Hematopoietic multipotent progenitor cell treated with erythropoietin and hydrocortisone succinate and interleukin-3 and kit ligand, for 4 days (in vitro differentiated cells): ENCODE measurements at regions not wholly inside any gene's neighbourhood (a gene's known extent, or its start where the extent isn't known, plus 50 kb on each side); places are given as distances from the start of the nearest gene placed in this dataset.
A peak's percentile ranks its signal among the peaks of the same experiment; 100 is the strongest.

ENCODE experiments used
- DNase-seq: peaks from one replicate; pipeline ENCODE4 v3.0.0-alpha.2; 2015

DNA sequence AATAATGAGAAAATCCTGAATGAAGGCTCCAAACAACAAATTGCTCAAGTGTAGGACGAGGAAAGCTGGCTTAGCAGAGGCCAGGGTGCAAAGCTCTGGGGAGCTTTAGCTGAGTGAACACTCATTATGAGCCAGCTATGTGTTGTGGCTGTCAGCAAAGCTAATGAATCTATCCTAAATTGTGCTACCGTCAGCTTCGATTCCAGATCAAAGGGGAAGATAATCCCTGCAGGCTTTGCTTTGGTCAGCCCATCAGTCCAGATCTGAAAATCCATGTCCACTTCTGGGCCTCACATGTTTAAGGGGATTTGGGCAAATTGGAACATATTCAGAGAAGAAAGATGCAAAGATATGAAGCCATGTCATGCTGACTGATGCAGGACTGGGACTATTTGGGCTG, 180.9 kb upstream of the ZBED5 start:
- no peak for DNase-seq

DNA sequence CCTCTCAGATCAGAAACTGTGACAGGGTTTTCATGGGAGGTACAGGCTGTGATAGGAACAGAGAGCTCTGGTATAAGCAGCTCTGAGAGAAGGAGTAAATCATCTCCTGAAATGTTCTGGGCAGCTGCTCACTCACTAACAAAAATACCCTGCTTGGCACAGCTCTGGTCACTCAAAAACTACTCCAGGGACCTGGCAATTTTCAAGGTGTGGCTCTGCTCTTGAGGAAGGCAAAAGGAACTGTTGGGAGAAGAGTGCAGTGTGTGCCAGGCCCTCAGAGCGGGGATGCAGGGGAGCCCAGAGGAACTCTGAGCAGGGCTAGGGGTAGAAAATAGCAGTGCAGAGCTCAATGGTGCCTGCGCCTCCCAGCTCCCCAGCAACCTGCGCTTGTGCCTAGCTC, 180.5 kb upstream of the ZBED5 start:
- no peak for DNase-seq

DNA sequence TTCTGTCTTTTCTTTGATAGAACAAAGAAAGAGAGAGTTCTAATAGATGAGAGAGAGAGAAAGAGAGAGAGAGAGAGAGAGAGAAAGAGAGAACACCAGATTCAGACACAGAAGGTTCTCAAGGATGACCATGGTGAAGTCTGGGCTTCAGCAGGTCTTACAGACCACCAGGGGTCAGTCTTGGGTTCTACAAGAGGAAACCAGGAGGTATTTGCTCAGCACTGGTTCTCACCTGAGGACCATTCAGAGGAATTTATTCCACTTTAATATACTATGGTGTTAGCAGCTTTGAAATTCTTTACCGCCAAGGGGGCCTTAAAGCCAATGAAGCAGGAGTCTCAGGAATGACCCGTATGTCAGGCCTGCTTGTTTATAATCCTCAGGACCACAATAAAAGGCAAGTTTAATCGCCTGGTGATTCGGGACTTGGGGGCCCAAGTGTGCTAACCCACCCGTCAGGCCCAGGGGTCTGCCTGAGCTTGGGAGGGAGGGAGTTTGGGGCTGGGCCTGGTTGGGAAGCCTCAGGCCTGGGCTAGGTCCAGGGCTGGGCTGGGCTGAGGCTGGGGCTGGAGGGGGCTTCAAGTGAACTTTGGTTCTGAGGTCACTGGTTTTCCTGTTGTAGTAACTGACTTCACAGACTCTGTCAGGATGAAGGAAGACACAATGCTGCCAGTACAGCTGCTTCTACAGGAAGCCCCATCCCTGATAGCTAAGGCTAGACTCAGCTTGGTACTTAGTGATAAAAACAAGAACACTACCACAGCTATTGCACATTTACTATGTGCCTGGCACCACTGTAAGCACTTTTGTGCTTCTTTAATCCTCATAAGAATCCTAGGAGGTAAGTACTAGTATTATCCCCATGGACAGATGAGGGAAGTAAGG, 179.2 kb upstream of the ZBED5 start:
- peak; percentile 85 for DNase-seq

DNA sequence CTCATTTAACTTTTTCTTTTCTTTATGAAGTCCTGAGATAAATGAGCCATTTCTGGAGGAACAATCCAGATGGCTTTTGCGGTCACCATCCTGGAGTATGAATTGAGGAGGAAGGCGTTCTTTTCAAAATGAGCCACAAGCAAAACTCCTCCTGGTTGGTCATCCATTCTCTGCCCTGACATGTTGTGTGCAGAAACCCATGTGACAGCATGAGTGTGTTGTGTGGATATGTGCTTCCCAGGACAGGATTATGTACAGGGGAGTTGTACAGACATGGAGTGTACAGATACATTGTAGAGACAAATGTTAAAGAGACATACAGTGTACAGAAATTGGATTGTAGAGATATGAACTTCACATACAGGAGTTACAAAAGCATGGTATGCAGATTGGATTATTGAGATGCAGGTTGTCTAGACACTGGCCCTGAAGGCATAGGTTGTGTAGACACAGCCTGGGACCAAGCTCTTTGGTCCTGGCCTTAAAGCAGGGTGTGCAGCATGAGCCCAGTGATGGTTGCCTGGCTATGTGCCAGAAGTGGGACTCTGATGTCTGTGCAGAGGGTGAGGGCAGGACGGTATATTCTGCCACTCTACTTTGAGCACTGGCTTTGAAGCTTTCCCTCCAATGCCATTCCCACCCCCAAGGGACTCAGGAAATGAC, 178.5 kb upstream of the ZBED5 start:
- DNase-seq: no peak

DNA sequence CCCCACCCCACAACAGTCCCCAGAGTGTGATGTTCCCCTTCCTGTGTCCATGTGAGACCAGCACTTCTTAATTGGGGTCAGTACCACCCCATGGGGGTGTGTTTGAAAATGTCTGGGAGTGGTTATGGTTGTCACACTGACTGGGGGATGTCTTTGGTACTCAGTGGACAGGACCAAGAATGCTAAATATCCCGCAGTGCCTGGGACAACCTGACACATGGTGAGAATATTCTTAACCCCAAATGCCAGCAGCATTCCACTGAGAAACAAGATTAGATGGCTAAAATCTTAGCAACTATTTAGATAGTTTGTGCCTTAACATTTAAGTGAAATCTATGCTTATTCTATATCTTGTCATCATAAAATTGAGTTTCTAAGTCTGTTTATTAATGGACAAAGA, 177.5 kb upstream of the ZBED5 start:
- DNase-seq: no peak

DNA sequence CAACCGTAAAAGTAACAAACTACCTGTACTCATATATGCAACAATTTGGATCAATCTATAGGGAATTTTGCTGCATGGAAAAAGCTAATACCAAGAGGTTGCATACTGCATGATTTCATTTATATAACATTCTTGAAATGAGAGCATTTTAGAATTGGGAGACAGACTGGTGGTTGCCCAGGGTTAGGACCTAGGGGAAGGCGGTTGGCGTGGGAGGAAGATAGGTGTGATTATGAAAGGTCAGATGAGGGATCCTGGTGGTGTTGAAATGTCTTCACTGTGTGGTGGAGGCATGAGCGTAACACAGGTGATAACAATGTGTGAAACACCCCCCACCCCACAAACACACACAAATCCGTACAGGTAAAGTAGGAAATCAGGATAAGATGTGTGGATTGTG, 176.6 kb upstream of the ZBED5 start:
- DNase-seq: no peak

DNA sequence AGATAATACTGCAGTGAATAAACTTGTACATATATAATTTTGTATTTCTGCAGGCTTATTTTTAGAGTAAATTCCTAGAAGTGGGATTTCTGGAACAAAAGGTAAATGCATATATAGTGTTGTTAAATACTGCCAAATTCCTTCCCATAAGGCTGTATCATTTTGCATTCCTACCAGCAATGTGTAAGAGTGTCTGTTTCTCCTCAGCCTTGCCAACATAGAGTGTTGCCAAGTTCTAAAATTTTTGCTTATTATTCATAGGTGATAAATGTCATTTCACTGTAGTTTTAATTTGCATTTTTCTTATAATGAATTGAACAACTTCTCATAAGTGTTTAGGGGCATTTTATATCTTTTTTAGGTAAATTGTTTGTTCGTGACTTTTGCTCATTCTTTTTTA, 174.2 kb upstream of the ZBED5 start:
- no peak for DNase-seq

DNA sequence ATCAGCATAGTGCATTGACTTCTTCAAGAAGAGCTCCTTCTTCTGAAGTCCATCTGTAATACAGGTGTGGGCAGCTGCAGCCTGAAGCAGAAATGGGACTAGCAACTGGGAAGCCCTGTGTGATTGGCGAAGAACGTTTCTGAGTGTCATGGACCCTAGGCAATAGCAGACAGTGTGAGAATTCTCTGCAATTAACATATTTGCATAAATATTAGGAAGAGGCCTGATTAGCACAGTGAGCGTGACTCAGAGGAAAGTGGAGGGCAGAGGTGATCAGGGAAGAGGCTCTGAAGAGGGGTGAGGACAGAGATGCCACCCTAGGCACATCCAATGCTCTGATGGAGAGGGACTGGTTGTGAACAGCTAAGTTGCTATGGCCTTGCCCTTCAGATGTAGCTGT, 171.2 kb upstream of the ZBED5 start:
- DNase-seq: no peak

DNA sequence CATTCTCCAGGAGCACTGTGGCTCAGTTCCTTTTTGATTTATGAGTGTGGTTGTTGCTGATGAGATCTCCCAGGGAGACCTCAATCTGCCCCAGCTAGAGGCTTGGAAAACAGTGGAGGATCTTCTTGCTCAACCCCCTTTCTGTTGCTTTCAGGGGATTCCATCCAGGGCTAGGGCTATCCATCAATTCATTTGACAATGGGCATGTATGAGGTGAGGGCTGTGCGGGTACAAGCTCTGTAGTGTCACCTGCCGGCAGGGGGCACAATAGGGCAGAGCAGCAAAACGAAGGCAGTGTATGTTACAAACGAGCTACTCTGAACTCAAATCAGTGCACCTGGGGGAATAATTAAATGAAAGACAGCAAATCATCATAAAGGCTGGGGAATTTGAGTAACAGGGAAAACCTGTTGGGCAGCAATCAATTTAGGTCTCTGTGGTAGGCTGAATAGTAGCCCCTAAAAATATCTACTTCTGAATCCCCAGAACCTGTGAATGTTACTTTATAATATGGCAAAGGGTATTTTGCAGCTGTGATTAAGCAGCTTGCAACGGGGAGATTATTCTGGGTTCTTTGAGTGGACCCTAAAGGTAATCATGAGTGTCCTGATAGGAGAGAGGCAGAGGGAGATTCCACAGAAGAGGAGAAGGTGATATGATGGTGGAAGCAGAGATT, 170.3 kb upstream of the ZBED5 start:
- DNase-seq: peak; percentile 82

DNA sequence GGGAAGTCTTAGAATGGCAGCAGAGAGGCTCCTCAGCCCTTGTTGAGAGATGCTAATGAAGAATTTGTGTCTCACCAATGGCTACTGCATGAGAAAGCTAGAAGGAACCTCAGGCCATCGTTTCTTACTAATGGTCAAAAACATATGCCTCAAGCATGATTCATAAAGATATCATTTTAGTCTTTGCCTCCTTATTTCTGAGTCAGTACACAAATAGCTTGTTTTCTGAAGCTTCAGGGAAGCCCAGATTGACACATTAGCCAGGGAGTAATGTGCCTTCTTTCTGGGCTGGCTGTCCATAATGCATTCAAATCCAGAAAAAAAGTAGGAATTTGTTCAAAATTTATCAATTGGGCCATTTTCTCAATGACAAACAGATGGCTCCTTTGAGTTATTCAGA, 169.4 kb upstream of the ZBED5 start:
- no peak for DNase-seq

DNA sequence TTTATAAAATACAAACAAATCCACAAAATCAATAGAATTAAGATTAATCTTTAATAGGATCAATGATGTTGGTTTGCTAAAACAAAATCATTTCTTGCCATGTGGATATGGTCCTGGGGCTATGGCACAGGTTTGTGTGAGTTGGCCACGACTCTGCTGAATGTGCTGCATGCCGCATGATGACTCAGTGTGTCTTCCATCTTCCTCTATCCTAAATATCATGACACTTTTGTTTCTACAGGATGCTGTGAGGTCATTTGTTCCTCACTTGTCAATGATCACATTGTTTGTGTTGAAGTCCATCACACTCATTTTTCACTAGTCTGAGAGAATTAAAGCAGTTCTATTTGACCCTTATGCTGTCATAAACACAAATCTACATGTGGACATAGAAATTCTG, 167.2 kb upstream of the ZBED5 start:
- DNase-seq: peak; percentile 10

DNA sequence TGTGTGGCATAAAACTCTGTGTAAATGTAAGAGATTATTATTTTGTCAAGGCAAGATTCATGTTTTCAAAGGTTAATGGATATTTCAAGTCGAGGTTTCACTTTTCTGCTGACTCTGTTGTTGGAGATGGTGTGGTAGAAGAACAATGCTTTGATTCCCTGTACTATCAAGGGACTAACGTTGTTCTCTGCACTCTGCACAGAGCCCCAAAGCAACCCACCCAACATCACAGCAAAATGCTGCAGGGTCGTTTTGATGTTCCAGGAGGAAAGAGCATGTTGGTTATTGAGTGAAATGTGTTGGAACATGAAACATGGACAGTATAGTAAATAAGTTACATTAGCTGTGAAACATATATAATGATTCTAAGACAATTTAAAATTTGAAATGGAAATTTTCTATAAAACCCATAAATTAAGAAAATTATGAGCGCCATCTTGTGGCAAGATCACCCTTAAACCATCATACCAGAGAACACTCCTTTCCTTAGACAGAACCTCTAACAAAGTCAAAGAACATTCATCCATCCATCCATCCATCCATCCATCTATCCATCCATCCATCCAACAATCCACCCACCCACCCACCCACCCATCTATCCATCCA, 164.4 kb upstream of the ZBED5 start:
- DNase-seq: peak; percentile 67

DNA sequence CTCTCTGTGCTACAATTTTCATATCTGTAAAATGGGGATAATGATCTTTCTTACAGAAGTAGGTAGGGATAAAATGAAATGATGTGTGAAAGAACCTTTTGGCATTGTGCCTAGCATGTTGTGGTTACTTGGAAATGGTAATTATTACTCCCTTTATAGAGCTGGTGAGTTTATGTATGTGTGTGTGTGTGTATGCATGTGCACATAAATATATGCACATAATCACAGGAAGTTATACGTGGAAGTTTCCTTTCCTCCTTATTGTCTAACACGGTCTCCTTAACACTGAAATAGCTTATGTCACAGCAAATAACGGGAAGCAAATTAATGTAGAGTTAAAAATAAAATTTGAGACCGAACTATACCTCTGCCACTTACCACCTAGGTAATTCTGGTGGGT, 163.7 kb upstream of the ZBED5 start:
- no peak for DNase-seq

DNA sequence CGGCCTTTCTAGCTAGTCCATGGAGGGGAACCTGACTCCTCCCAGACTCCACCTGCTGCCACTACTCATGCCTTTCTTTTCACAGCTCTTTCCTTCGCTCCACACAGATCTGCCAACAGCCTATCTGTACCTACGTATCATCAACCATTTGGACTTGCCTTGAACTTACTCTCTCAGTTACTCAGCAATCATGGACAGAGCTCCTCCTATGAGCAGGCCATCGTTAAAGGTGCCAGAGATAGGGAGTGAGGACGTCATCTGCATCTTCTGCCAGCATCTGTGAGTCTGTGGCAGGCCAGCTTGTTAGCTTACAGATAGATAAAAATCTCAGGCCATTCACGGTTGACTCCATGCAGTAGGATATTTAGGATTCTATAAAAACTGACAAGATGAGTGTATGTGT, 162.9 kb upstream of the ZBED5 start:
- DNase-seq: no peak

DNA sequence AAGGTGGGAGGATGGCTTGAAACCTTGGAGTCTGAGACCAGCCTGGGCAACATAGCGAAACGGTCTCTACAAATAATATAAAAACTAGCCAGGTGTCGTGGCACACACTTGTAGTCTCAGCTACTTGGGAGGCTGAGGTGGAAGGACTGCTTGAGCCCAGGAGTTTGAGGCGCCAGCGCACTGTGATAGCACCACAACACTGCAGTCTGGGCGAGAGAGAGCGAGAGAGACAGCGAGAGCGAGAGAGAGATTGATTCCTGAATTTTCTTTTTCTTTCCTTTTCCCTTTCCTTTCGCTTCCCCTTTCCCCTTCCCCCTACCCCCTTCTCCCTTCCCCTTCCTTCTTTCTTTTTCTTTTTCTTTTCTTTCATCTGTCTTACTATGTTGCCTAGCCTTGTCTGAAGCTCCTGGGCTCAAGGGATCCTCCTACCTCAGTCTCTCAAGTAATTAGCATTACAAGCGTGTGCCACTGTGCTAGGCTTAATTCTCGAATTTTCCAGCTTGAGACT, 162.4 kb upstream of the ZBED5 start:
- no peak for DNase-seq

DNA sequence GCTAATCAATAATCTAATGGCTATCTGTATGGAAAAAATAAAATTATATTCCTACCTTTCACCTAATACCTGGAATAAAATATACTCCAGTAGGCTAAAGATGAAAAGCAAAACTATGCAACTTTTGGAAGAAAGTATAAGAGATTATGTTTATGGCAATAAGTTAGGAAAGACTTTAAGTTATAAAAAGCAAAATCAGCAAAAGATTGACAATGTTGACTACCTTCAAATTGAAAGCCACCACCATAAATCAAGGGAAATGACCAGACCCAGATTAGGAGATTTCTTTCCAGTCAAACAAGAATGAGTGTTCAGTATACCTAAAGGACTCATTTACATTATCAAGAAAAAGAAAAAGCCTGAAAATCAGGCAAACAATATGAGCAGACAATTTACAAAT, 159.1 kb upstream of the ZBED5 start:
- no peak for DNase-seq

DNA sequence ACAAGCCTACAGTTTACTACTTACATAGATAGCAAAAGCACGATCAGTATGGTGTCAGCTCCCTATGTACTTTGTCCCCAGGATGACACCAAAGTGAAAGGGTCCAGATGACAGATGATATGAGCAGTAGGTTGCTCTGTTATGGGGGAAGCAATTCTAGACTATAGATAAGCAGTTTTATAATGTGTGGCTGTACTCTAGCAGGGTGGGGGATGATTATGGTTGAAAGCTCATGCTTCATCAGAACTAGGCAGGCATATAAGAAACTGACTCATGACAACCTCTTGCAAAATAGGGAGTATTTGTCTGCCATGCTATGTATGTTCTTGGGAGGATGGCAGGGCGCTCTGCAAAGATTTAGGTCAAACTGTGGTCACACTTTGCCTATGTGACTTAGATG, 158.2 kb upstream of the ZBED5 start:
- DNase-seq: peak; percentile 28

DNA sequence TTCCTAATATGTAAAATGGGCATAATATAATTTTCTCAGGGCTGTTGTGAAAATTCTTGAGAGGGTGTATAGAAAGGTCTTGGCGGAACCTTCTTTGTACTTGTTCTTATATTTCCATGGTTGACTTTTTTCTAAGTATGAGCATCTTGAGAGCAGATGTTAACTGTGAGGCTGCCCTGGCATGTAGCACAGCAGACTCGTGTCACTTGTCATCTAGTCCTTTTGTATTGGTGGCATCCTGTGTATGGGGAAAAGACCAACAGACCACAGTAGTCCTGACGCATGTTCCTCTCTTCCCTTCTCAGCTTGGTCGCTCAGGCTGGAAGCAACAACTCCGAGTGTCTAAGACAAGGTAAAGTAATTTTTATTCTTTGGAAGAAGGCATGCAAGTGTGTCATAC, 153.8 kb upstream of the ZBED5 start:
- DNase-seq: no peak

DNA sequence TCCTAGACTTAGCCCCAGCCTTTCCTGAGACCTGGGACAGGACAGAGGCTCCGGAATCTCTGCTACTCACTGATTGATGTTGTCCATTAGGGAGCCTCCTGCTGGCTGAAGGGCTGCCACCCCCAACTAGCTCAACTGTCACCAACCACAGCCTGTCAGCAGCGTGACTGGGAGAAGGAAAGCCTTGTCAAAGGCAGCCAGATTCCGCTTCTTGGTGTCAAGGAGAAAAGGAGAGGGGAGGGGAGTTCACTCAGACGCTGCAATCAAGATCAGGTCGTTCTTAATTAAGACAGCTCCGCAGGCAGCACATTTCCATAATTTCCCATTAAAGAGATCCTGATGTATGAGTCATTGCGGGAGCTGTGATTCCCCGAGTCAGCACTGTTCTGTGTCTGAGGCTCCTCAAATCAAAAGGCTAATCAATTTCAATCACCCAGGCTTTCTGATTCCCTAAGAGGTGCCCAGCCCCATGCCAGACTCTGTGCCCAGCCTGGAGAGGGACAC, 152.8 kb upstream of the ZBED5 start:
- DNase-seq: peak; percentile 54

DNA sequence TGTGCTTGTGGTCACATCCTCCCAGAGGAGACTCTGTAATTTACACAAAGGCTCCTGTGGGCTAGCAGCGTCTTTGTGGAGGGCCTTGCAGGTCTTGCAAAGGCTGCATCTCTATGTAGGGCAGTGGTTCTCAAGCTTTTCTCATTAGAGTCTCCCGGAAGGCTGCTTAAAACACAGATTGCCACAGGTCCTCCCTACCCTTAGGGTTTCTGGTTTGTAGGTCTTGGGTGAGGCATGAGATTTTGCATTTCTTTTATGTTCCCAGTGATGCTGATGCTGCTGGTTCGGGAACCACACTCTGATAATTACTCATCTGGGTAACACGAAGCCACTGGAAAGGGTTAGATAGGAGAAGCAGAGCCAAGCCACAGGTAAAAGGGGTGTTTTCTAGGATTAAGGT, 151.3 kb upstream of the ZBED5 start:
- DNase-seq: no peak

DNA sequence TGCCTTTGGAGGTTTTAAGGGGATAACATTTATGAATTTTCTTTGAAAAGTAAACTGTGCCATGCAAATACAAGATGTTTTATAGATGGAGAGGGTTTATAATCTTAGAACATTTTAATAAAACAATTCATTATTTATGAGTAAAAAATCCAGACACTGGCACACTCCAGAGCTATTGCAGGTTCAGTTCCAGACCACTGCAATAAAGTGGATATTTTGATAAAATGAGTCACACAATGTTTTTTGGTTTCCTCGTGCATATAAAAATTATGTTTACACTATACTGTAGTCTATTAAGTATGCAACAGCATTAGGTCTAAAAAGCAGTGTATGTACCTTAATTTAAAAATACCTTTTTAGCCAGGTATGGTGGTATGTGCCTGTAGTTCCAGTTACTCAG, 146.2 kb upstream of the ZBED5 start:
- no peak for DNase-seq

DNA sequence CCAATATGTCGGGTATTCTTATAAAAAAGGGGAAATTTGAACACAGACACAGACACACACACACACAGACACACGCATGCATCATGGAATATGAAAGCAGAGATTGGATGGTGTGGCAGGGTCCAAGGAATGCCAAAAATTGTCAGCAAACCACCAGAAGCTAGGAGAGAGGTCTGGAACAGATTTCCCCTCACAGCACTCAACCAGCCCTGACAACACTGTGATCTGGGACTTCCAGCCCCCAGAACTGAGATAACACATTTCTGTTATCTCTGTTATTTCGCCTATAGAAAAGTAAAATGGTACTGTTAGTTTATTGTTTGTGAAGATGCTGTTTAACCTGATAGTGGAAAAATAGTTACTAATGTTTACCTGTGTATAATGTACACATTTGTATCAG, 145.4 kb upstream of the ZBED5 start:
- DNase-seq: no peak

DNA sequence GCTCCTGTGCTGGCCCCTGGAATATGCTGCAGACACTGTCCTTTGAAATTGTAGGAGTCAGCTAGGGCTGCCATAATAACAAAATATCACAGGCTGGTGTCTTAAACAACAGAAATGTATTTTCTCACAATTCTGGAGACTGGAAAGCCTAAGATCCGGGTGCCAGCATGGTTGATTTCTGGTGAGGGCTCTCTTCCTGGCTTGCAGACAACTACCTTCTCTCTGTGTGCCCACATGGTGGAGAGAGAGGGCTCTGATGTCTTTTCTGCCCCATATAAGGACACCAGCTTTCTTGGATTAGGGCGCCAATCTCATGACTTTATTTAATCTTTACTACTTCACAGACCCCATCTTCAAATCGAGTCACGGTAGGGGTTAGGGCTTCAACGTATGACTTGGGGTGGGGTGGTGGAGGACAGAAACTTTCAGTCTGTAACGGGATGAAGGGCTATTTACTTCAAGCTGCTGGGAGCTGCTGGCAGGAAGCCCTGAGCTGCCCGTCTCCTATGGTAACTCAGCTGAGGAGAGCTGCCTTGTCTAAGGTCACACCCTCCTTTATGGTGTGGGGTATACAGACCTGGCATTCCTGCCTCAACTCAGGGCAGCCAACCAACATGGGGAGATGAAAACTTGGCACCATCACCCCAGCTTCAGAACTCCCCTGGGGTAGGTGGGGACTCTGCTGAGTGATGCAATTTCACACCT, 142.9 kb upstream of the ZBED5 start:
- no peak for DNase-seq
